ENCODE measurements at regions not wholly inside any gene's neighbourhood (a gene's known extent, or its start where the extent isn't known, plus 50 kb on each side); places are given as distances from the start of the nearest gene placed in this dataset.

GRCh38 chr13:72448082-72448481 is 279.3 kb downstream of the MZT1 start:
- no peak for DNase-seq (ENCODE audit: low spot score)

GRCh38 chr13:72444999-72445398 is 282.4 kb downstream of the MZT1 start:
- no peak for DNase-seq (ENCODE audit: low spot score)

- no peak for DNase-seq (ENCODE audit: low spot score)
Measured at GRCh38 chr13:72437458-72437857, 290.0 kb downstream of the MZT1 start.

- DNase-seq (ENCODE audit: low spot score): no peak
Measured at GRCh38 chr13:72435251-72435650, 292.2 kb downstream of the MZT1 start.

- no peak for DNase-seq (ENCODE audit: low spot score)
Measured at GRCh38 chr13:72431981-72432682, 295.3 kb downstream of the MZT1 start.

GRCh38 chr13:72430923-72431322 is 296.5 kb downstream of the MZT1 start:
- no peak for DNase-seq (ENCODE audit: low spot score)

GRCh38 chr13:72427757-72428528 is 299.5 kb downstream of the MZT1 start:
- DNase-seq (ENCODE audit: low spot score): no peak

GRCh38 chr13:72424059-72424458 is 303.4 kb downstream of the MZT1 start:
- DNase-seq (ENCODE audit: low spot score): no peak

- DNase-seq (ENCODE audit: low spot score): no peak
Measured at GRCh38 chr13:72415817-72416216, 311.6 kb downstream of the MZT1 start.

GRCh38 chr13:72412481-72412880 is 314.9 kb downstream of the MZT1 start:
- DNase-seq (ENCODE audit: low spot score): no peak

- DNase-seq (ENCODE audit: low spot score): no peak
Measured at GRCh38 chr13:72405441-72405840, 322.0 kb downstream of the MZT1 start.

GRCh38 chr13:72403396-72404010 is 323.9 kb downstream of the MZT1 start:
- no peak for DNase-seq (ENCODE audit: low spot score)

GRCh38 chr13:72400856-72401255 is 326.6 kb downstream of the MZT1 start:
- no peak for DNase-seq (ENCODE audit: low spot score)

- DNase-seq (ENCODE audit: low spot score): no peak
Measured at GRCh38 chr13:72399351-72399750, 328.1 kb downstream of the MZT1 start.

- DNase-seq (ENCODE audit: low spot score): no peak
Measured at GRCh38 chr13:72397265-72397664, 330.2 kb downstream of the MZT1 start.

- DNase-seq (ENCODE audit: low spot score): no peak
Measured at GRCh38 chr13:72390909-72391308, 336.5 kb downstream of the MZT1 start.

GRCh38 chr13:72386138-72386684 is 341.2 kb downstream of the MZT1 start:
- DNase-seq (ENCODE audit: low spot score): no peak

- no peak for DNase-seq (ENCODE audit: low spot score)
Measured at GRCh38 chr13:72384879-72385278, 342.6 kb downstream of the MZT1 start.

- DNase-seq (ENCODE audit: low spot score): peak; percentile 8
Measured at GRCh38 chr13:72384186-72384823, 343.1 kb downstream of the MZT1 start.

GRCh38 chr13:72383646-72384045 is 343.8 kb downstream of the MZT1 start:
- peak; percentile 15 for DNase-seq (ENCODE audit: low spot score)

GRCh38 chr13:72379581-72379980 is 347.8 kb downstream of the MZT1 start:
- DNase-seq (ENCODE audit: low spot score): no peak

- no peak for DNase-seq (ENCODE audit: low spot score)
Measured at GRCh38 chr13:72368031-72368430, 359.4 kb downstream of the MZT1 start.

Measured in pons (tissue), 1 donor.